ENCODE measurements at regions not wholly inside any gene's neighbourhood (a gene's known extent, or its start where the extent isn't known, plus 50 kb on each side); places are given as distances from the start of the nearest gene placed in this dataset.

DNA sequence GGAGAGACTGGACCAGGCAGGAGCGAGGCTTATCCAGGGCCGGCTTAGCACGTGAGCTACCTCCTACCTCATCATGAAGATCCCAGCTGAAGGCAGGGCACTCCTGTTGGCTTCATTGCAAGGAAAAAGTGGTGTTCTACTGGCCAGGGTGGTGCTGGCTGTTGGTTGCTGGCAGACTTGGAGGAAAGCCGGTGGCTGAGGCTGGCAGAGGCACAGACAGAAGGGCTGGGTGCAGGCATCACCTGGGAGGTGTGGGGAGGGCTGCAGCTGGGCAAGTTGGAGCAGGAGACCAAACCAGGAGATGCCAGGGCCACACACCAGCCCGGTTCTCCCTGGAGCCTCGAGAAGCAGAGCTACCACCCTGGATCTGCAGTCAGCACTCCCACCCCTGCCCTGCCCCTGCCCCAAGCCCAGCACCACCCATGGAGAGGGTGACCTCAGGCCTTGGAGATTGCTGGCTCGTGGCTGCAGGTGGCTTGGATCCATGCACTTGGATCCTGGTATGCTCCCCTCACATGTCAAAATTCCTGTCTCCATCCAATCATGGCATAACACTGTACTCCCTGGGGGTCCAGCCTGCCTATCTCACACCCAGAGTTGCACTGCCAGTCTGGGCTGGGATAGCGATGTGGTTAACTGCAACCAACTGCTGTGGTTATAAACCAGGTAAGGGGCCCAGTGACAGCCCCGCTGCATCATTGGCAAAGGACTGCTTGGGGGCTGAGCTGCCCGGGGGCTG is 49.7 kb downstream of the GLI2 start:
- no peak for DNase-seq (ENCODE audit: low spot score)

DNA sequence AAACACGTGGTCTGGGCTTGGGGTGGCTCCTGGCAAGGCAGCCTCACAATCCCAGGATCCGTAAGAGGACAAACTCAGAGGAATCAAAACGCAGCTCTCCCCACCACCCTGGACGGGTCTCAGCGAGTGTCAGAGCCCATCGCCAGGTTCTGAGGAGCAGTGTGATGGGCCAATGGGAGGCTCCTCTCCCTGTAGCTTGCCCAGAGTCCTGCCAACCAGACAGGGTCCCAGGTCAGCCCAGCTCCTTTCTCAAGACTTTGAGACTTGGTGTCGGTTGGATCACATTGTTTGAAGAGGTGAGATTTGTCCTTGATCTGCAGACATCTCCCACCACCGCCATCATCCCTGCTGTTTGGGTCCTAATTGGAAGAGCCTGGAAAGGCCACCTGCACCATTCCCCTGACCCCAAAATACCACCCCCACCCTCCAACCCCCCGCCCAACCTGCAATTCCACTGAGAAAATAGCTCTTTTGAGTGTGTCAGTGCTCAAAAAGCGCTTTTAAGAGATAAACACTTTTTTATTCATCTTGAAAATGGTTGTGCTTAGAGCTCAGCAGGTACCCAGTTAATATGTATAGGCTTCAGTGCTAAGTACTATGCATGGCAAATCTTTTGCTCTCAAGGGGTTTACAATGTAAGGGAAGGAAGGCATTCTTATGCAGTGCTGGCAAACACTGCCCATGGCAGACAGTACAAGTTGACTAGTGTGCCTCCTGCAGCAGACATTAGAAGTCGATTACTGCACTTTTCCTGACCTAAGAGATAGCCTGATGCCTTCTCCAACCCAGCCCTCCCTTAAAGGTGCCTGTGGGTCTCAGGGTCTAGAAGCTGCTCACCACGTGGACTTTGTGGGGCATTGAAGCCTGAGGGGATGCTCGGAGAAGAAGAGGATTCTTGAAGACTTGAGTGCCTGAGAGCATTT is 50.6 kb downstream of the GLI2 start:
- no peak for DNase-seq (ENCODE audit: low spot score)

DNA sequence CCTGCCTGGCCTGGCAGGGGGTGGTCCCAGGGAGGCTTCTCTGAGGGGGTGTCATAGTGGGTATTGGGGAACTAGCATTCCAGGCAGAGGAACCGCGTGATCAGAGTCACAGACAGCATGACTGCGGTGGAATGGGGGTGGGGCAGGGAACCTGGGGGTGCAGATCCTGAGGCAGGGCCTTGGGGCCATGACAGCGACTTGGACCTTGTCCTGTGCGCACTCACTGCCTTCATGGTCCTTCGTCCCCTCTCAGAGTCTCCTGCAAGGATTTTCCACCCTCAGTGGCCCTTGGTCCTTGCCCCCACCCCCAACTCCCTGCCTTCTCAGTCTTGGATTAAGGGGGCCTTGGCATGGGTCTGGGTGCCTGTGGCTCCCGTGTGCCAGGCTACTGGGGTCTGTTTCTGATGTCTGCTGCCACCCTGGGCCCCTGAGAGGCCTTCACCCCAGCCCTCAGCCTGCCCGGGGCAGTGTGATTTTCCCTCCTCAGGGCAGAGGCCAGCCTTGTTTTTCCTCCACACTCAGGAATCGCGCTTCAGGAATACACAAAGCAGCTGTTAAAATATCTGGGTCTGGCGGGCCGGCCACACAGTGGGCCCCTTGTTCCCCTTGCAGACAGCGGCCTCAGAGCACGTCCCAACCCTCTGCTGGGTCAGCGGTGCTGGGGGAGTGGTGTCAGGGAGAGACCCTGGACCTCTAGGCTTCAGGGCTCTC is 51.6 kb downstream of the GLI2 start:
- no peak for DNase-seq (ENCODE audit: low spot score)

DNA sequence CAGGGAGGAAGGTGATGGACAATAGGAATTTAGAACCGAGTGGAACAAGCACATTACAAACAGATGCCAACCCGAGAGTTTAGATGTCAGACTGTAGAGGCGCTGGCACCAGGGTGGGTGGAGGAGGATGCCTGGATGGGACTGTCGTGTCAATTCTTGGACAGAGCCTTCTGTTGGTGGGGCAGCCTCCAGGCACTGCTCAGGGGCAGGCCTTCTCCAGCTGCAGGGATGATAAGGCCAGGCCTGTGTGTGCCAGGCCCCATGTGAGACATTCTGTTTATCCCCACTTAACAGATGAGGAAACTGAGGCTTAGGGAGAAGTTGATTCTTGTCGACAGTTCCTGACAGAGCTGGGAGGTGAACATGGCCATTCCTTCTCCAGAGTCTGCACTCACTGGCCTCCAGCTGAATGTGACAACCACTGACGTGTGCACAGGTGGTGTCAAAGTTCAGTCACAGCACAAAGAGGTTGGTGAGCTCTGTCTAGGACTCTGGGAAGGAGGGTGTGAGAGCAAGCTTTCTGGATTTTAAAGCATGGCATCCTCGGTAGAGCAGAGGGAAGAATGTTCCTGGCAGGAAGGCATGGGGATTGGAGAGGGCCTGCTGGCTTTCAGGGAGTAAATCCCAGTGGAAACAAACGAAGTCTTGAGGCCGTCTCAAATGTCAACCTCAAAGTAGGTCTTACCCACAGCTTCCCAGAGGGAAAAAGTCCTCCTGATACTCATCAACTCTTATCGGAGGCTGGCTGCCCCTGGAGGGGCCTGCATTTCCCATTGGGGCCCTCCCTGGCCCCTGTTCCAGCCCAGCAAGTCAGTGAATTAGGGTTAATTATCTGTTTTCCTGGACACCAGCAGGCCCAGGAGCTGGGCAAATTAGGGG is 52.4 kb downstream of the GLI2 start:
- DNase-seq (ENCODE audit: low spot score), result no peak

DNA sequence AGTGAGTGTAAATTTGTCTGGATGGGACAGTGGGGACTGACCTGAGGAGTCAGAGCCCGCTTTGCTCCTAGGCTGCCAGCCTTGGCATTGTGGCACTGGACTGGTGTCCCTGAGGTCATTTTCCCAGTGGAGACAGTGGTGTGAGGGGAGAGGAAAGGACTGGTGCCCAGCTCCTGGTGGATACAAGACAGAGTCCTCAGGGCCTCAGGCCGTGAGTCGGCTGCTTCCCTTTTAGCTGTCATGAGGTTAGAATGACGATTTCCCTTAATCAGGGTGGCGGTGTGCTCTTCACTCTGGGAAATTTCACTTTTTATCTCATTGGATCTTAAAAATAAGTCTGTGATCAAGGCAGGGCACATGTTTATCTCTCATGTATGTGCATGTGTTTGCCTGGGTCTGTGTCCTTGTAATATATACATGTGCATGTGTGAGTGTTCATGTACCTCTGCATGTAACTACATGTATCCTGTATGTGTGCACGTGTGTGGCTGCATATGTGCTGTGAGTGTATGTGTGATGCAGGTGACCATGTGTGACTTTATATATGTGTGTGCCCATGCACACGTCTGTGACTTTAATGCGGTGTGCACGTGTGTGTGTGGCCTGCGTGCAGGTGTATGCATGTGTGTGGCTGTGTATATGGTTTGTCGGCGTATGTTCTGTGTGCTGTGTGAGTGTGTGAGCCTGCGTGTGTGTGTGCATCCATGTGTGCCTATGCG is 55.7 kb downstream of the GLI2 start:
- DNase-seq (ENCODE audit: low spot score), result no peak

DNA sequence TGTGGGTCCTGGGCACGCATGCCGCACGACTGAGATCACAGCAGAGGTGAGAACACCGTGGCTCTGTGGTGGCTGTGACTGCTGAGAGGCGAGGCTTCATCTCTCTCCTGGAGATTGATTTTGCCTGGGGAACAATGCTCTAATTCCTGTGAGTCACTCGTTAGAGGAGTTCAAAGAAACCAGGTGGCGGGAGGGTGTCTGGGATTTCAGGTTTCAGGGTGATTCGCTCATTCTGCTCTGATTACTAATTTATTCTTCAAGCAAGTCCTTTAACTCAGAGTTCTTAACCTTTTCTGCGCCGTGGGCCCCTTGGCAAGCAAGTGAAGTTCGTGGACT is 56.3 kb downstream of the GLI2 start:
- peak; percentile 90 for DNase-seq (ENCODE audit: low spot score)

DNA sequence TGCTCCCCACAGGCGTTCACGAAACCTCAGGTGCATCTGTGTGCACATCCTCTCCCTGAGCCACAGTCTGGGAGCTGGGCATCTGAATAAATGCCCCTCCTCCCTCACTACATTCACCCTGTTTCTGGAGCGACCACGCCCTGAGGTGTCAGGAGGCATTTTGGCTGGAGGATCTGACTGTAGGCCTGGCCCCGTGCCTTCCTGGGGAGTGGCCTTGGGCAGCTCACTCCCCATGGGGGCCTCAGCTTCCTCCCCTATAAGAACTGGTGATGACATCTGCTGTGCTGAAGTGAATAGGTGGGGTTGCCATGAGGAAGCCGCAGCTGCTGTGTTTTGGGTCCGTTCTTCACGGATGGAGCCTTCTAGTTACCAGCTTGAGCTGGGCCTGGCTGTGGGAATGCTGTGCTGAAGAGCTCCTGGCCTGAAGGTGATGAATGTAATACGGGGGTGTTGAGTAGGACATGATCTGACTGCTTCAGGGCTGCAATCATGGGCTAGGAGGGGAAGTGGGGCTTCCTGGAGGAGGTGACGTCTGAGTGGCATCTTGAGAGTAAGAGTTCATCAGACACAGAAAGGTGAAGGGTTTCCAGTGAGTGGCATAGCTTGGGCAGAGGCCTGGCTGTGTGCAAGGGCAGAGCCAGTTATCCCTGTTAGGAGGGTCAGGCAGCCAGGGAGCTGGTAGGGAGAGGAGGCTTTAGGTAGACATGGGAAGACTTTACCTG is 58.2 kb downstream of the GLI2 start:
- no peak for DNase-seq (ENCODE audit: low spot score)

DNA sequence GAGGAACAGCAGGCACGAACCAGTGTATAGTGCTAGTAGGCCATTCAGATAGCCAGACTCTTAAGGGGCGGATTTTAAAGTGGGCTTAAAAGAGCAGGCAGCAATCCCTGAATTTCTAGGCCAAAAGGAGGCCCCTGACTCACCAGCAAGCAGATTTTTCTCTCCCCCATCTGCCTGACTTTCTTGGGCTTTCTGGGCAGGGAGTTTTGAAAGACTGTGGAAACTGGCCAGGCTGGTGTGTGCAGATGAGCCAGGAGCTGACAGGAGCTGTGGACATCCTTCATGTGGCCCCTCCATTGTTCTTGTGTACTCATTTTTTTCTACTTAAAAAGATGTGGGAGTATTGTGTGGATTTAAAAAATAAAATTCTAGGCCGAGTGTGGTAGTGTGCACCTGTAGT is 59.0 kb downstream of the GLI2 start:
- DNase-seq (ENCODE audit: low spot score), result no peak

DNA sequence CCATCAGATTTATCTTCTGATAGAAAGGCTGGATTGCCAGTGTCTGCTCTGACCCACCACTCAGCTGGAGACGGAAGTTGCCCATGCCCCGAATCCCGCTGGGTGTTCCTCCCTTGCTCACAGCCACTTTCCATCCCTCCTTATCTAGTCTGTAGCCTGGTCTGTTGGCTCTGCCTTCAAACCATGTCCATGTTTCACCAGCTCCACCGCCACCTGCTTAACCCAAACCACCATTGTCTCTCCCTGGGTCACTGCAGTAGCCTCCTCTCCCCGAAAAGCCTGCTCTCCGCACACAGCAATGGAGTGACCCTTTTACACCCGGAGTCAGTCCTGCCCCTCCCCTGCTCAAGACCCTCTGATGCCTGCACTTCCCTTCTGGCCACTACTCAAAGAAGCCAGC is 60.4 kb downstream of the GLI2 start:
- no peak for DNase-seq (ENCODE audit: low spot score)

DNA sequence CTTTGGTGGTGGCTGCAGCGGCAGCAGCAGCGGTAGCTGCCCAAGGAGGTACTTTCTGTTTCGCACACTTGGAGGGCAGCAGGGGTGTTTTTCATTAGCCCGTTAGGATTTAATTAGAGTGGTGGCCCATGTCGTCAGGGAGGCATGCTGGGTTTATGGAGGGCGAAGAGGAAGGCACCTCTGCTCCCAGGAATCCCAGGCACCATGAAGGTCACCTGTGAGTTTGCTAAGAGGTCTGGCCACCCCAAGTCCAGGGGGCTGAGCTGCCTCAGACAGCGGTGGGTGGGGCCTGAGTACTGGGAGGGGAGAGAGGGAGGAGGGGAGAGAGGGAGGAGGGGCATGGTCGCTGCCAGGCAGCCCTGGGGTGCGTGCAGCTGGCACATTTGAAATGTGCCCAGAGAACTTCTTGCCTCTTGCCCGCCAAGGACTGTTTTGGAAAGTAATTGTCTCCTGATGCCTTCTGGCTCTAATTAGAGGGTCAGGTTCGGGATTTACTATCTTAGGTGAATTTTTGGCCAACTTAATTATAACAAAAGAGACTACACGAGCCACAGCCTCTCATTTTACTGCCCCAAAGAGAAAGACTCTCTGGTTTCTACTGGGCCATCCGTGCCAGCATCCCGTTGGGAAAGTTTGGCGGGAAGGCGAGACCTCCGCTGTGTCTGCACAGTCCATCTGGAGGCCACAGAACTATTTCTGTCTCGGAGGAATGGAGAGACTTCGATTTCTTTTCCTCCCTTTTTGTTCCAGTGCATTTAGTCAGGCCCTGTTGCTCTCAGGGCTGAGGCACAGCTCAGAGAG is 62.0 kb downstream of the GLI2 start:
- DNase-seq (ENCODE audit: low spot score), result no peak

DNA sequence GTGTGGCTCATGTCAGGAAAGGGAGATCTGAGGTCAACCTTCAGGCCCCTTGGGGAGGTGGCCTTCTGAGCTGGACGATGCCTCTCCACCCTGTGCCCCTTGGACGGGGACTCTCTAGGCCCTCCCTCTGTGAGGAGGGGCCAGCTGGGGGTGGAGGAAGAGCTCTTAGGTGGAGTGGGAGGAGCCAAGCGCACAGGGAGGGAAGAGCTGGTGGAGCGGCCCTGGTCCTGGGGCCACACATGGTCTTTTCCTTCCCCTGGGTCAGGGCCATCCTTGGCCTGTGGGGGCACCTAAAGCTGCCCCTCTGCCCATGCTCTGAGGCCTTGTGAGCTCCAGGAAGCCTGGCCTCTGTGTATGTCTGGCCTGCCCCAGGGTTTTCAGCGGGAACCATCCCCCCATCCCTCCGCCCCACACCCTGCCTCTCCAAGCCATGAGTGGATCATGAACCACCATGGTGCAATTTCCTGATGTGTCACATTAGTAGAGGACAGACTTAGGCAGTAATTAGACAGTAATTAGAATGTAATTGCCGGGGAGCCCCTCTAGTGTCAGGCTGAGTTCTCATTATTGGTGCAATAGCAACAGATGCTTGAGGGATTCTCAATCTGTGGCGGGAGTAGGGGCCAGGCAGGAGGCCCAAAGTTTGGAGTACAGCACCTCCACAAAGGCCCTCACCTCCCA is 63.0 kb downstream of the GLI2 start:
- DNase-seq (ENCODE audit: low spot score), result no peak

DNA sequence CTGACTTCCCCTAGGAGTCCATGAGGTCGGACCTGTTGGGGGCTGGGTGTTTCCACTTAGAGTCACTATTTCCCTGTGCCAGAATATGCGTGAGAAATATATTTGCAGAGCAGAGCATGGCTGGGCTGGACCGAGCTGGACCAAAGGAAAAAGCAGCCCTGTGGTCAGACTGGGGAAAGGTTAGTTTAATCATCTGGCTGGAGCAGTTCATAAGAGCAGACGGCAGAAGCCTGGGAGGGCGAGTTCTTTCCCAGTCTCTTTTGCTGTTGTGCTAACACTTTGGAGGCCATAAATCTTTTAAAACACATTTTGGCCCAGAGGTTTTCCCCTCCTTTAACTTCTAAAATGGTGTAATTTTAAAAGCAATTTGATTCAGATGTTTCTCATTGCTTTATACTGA is 66.5 kb downstream of the GLI2 start:
- DNase-seq (ENCODE audit: low spot score), result no peak

DNA sequence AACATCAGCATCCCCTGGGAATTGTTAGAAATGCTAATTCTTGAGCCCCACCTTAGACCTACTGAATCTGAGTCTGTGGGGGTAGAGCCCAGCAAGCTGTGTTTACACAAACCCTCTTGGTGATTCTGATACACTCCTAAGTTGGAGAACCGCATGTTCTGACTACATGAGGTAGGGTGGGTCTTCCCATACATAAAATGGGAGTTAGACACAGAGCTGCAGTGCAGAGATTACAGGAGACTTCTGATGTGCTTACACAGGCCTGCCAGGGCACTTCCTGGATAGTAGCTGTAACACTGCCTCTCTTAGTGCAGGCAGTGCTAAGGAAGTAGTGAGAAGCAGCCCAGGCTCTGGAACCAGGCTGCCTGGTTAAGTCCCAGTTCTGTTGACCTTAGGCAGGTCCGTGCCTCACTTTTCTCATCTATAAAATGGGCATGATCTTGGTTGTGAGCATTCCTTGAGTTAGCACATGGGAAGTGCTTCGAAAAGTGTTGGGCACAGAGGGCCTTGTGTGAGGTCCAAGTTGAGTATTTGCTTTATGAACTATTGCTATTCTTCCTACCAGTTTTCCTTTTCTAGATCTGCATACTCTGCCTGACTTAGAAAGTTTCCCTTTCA is 67.3 kb downstream of the GLI2 start:
- DNase-seq (ENCODE audit: low spot score), result no peak

DNA sequence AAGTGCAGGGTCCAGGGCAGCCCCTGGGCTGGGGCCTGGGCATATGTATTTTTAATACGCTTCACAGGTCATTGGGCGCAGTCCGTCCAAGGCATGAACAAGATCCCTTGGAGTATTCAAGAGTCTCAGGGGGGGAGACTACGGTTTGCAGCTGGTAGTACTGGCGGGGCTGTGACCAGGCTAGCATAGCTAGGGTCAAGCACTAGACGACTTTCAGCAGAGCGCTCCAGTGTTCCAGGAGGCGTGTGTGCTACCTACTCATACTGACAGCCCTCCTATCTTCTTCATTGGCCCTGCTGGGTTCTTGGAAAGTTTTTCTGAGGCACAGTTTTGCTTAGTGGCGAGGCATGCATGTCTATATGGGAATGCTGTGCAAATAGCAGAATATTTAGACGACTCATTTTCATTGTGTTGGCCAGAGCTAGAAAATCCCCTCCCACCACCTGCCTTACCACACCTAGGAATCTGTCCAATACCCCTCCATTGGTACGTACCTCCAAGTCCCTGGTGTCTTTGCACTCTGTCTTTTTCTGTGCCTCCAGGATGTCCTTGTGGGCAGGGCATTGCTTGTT is 68.2 kb downstream of the GLI2 start:
- peak; percentile 39 for DNase-seq (ENCODE audit: low spot score)

DNA sequence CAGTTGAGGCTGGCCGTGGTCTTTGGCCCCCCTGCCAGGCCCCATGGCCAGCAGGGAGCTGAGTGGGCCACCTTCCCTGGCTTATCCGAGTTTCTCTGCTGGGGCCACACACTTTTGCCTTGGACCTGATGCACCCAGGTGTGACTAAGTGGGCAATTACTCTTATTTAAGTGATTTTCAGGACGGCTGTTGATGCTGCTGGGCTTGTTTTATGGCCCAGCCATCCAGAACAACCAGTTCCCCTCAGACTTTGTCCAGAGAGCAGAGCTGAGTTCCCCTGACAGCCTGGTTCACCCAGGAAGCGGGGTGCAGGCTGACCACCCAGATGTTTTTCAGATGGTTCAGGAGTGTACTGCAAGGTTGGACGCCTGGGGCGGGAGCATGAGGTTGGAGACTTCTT is 68.8 kb downstream of the GLI2 start:
- DNase-seq (ENCODE audit: low spot score), result no peak

DNA sequence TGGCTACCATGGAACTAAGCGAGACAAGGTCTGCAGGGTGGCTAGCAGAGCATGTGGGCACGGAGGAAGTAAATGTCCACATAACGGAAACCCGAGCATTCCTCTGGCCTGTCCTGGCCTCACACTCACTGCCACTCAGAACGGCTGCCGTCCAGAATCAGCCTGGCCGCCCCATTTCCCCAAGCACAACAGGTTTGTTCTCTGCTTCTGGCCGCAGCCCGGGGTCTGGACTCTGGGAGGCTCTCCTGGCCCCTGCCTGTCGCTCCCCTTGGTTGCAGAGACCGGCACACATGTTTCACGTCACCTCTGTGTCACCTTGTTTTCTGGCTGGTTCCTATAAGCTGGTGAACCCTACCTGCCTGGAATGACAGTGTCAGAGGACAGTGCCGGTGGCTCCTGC is 69.3 kb downstream of the GLI2 start:
- DNase-seq (ENCODE audit: low spot score), result no peak

DNA sequence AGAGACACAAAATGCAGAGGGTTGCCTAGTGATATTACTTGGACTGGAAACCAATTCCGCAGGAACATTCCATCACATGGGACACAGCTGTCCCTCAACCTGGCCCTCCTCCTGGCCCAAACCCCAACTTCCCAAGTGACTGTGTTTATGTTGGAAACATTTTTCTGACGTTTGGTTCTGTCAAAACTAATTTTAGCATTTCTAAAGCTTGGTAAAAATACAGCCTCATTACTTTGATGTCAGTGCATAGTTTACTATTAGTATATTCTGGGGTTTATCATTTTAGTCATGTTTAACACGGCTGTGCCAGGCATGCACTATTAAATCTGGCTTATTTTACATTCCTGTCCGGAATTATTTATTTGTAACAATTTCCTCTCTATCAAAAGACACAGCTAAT is 69.9 kb downstream of the GLI2 start:
- no peak for DNase-seq (ENCODE audit: low spot score)

DNA sequence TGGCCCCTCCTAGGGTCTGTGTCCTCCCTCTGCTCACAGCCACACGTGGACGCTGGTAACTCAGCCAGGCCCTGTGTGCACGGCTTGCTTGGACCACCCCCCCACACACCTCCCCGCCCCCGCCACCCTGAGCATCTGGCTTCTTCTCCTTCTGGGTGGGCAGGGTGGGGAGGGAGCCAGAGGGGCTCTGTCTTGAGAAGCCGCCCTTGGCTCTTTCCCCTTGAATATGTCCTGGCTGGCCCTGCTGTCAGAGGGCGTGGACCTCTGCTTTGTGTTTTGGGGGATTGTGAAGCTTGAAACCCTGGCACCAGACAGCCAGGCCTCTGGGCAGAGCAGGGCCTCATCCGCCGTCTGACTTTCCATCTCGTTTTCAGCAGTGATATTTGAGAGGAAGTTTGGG is 72.1 kb downstream of the GLI2 start:
- no peak for DNase-seq (ENCODE audit: low spot score)
